Transverse colon (tissue), 4 donors: ENCODE measurements at regions not wholly inside any gene's neighbourhood (a gene's known extent, or its start where the extent isn't known, plus 50 kb on each side); places are given as distances from the start of the nearest gene placed in this dataset.
"Not testable (repeated sequence)": the region's sequence is repeated elsewhere in the genome, so short reads cannot be mapped to it uniquely, and the experiment has no call there.

Source experiments
- DNase-seq: peaks from one replicate; pipeline ENCODE4 v3.0.0-alpha.2; 2019
- H3K27ac ChIP-seq, 4 donors: fragments of 200-600 bp; sonication (generic); 2 replicates each; pipeline ENCODE4 v1.5.1; 2016 to 2018; ENCODE audit warnings: inconsistent platforms in 4 of 4
- H3K27me3 ChIP-seq: fragments of 200-600 bp; sonication (generic); 2 replicates; pipeline ENCODE4 v1.5.1; 2017; ENCODE audit warnings: inconsistent platforms
- H3K36me3 ChIP-seq, 4 donors: fragments of 200-600 bp; sonication (generic); 2 replicates each; pipeline ENCODE4 v1.5.1; 2017 to 2019; ENCODE audit warnings: inconsistent platforms in 4 of 4
- H3K4me1 ChIP-seq, 4 donors: fragments of 200-600 bp; sonication (generic); 2 replicates each; pipeline ENCODE4 v1.5.1; 2017 to 2020; ENCODE audit warnings: inconsistent platforms in 4 of 4
- H3K4me3 ChIP-seq, 4 donors: fragments of 200-600 bp; sonication (generic); 1 replicate in 1 of 4; 2 replicates in 3 of 4; pipeline versions ENCODE4 v1.5.1 to v1.6.1; 2017 to 2019; ENCODE audit warnings: inconsistent platforms in 4 of 4
- H3K9me3 ChIP-seq, 2 donors: fragments of 200-600 bp; sonication (generic); 2 replicates each; pipeline ENCODE4 v1.5.1; 2017 to 2019; ENCODE audit warnings: inconsistent platforms in 2 of 2
- EP300 ChIP-seq: sonication (generic); formaldehyde crosslinking; IDR thresholded peaks from one replicate; pipeline ENCODE4 v1.6.1; 2017; ENCODE audit warnings: antibody characterized with exemption, low read depth
- POLR2A ChIP-seq: fragments of 450-650 bp; IDR thresholded peaks from one replicate; pipeline ENCODE4 v1.6.1; 2016; ENCODE audit warnings: antibody characterized with exemption, mild to moderate bottlenecking, moderate library complexity
- POLR2AphosphoS5 ChIP-seq, 3 donors: sonication (generic); formaldehyde crosslinking; IDR thresholded peaks; one replicate each; pipeline ENCODE4 v1.6.1; 2016; ENCODE audit warnings: antibody characterized with exemption in 3 of 3
- WGBS, 2 donors: methylation state at CpG; one replicate each; pipeline ENCODE4 v1.1.5; 2018; ENCODE audit warnings: low coverage in 1 of 2; 5-methylcytosine and 5-hydroxymethylcytosine counted together
- in situ Hi-C, 4 donors: fragments of 200-750 bp; cut with MboI; loops; one replicate each; pipeline versions ENCODE4 v1.15.0 to v1.15.1; 2017; ENCODE audit warnings: low sequenced_read_pairs in 3 of 4, low pct_ligation_motif_present in 1 of 4, low pct_unique_long_range_greater_than_20kb in 1 of 4
- intact Hi-C: fragments of 100-400 bp; cut with DNase I; formaldehyde crosslinking; loops from one replicate; pipeline ENCODE4 v1.15.1; 2023; ENCODE audit warnings: low total_unique reads
- TF ChIP-seq, protein P1 (sequence below), 5 experiments: fragments of 200-600 bp in 3 of 5; fragments of 450-650 bp in 2 of 5; sonication (generic) in 3 of 5; IDR thresholded peaks; 1 replicate in 2 of 5; 2 replicates in 3 of 5; pipeline ENCODE4 v1.5.1; 2016 to 2017; ENCODE audit warnings: antibody characterized with exemption in 5 of 5, inconsistent platforms in 3 of 5, mild to moderate bottlenecking in 2 of 5, moderate library complexity in 1 of 5

DNA sequence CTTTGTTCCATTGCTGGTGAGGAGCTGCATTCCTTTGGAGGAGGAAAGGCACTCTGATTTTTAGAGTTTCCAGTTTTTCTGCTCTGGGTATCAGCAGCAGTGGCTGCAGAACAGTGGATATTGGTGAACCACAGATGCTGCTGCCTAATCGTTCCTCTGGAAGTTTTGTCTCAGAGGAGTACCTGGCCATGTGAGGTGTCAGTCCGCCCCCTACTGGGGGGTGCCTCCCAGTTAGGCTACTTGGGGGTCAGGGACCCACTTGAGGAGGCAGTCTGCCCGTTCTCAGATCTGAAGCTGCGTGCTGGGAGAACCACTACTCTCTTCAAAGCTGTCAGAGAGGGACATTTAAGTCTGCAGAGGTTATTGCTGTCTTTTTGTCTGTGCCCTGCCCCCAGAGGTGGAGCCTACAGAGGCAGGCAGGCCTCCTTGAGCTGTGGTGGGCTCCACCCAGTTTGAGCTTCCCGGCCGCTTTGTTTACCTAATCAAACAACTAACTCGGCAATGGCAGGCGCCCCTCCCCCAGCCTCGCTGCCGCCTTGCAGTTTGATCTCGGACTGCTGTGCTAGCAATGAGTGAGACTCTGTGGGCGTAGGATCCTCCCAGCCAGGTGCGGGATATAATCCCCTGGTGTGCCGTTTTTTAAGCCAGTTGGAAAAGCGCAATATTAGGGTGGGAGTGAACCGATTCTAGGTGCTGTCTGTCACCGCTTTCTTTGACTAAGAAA lies 467.3 kb upstream of the TBL1XR1 start:
- WGBS, 2 donors = 90% methylated on average over 15 of the region's 17 CpGs; no CpG with 5 or more reads in 1 of the 2 donors
- in situ Hi-C loops, H3K27me3 ChIP-seq, H3K4me1 ChIP-seq, H3K27ac ChIP-seq, H3K4me3 ChIP-seq, DNase-seq, H3K9me3 ChIP-seq, intact Hi-C loops, H3K36me3 ChIP-seq: not testable (repeated sequence)
- TF ChIP-seq, protein P1, sequence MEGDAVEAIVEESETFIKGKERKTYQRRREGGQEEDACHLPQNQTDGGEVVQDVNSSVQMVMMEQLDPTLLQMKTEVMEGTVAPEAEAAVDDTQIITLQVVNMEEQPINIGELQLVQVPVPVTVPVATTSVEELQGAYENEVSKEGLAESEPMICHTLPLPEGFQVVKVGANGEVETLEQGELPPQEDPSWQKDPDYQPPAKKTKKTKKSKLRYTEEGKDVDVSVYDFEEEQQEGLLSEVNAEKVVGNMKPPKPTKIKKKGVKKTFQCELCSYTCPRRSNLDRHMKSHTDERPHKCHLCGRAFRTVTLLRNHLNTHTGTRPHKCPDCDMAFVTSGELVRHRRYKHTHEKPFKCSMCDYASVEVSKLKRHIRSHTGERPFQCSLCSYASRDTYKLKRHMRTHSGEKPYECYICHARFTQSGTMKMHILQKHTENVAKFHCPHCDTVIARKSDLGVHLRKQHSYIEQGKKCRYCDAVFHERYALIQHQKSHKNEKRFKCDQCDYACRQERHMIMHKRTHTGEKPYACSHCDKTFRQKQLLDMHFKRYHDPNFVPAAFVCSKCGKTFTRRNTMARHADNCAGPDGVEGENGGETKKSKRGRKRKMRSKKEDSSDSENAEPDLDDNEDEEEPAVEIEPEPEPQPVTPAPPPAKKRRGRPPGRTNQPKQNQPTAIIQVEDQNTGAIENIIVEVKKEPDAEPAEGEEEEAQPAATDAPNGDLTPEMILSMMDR (IDR thresholded peaks at IDR 0.05) = peak in 1 of 5 experiments; percentile 13

DNA sequence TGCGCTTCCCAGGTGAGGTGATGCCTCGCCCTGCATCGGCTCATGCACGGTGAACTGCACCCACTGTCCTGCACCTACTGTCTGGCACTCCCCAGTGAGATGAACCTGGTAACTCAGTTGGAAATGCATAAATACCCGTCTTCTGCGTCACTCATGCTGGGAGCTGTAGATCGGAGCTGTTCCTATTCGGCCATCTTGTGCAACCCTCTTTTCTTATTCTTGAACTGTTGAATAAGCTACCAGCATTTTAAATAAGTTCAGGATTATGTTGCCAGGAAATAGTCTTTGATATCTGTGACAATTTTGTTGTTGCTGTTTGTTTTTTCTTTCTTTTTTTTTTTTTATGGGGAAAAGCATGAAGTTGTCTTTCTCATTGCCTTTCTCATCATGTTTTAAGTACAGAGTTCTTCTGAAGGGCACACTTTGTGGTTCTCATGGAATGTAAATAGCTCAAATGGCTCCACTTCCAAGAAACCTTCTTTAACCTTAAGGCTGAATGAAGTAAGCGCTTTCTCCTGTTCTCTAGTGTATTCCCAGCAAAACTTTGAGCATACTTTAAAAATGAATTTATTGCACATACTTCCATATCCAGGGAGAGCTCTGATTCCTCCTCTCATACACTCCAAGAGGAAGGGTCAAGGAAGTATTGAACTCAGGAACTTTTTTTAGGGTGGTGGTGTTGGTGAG lies 468.0 kb upstream of the TBL1XR1 start:
- H3K9me3 ChIP-seq = no peaks in the 10 kb centered on the region
- in situ Hi-C loops = no loop called here
- H3K27ac ChIP-seq = no peak overlapping the region
- intact Hi-C loops = no loop called here
- DNase-seq = no peak
- H3K36me3 ChIP-seq = no peaks in the 10 kb centered on the region
- TF ChIP-seq EP300 = no peak
- TF ChIP-seq, protein P1 (IDR thresholded peaks at IDR 0.05) = no peak
- TF ChIP-seq POLR2A = no peak
- no peak for TF ChIP-seq POLR2AphosphoS5 (IDR thresholded peaks at IDR 0.05)
- no peaks in the 10 kb centered on the region for H3K27me3 ChIP-seq
- 91 to 96% methylated on average over 4 to 9 of the region's 9 CpGs for WGBS, 2 donors
- no peak overlapping the region for H3K4me3 ChIP-seq
- H3K4me1 ChIP-seq = no peaks in the 10 kb centered on the region

DNA sequence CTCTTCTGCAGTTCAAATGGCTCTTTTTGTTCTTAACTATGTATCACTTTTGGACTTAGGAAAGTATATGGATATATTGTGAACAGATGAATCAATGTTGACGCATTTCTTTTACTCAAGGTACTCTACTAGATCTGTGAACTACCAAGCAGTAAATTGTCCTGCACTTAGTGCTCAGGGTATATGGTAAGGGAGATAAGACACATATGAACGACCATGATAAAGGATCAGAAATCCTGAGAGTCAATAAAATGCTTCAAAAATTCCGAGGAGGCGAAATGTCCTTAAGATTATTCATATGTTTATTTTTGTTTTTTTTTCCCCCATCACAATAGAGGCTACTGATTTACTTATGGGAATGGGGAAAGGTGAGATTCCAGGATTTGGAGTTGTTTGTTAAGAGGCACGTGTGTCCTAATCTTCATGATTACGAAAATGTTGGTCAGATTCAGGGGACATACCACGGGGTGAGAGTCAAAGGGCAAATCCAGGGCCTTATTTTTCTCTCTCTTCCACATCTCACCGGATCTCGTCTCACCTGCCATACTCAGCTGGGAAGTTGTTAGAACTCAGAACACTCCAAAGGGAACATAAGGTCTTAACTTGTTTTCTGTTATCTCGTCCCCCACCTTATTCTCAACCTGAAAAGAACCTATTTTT lies 475.1 kb upstream of the TBL1XR1 start:
- no peak for TF ChIP-seq EP300
- TF ChIP-seq, protein P1 (IDR thresholded peaks at IDR 0.05) = no peak
- no peak for TF ChIP-seq POLR2A
- no peak for TF ChIP-seq POLR2AphosphoS5 (IDR thresholded peaks at IDR 0.05)
- in situ Hi-C loops = no loop called here
- 79 to 91% methylated on average over 8 to 10 of the region's 10 CpGs for WGBS, 2 donors
- H3K27me3 ChIP-seq = no peaks in the 10 kb centered on the region
- peak overlapping the region in 2 of 4 donors; percentile 14 to 19 for H3K27ac ChIP-seq
- no peaks in the 10 kb centered on the region for H3K9me3 ChIP-seq
- H3K4me3 ChIP-seq = no peak overlapping the region
- no peak for DNase-seq
- H3K36me3 ChIP-seq = no peaks in the 10 kb centered on the region
- intact Hi-C loops = no loop called here
- H3K4me1 ChIP-seq = peaks cover 0 to 11% (median 9%) of the 10 kb centered on the region in 4 donors

DNA sequence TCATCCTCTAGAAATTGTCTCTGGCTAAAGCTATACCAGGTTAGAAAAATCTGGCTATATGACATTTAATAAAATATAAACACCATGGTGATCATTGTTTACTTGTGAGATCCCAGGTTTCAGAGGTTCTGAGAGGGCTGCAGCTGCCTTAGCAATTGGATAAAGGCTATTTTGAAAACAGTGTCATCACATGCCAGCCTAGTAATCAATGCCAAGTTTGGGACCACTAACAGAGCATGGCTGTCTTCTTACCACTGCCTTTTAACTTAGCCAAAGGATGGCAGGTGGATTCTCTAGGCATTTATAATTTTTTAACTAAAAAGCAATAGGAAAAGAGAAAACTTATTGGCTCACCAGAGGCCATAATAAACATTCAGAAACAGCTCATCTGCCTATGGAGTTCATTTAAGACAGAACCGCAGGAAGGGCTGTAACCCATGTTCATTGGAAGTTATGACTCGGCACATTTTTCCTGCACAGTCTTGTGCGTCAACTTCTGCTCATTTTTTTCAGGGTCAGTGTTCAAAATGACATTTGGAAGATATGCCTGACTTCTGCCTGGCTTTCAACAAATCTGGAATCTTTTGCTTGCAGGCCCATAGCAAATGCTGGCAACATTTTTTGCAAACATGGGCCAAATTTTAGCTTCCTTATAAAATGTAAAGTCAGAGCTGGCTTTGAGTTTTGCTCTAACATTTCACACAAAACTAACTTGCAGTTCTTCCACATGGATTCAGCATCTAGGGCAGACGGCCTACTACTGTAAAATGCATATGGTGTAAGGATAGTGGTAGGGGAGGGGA lies 476.0 kb upstream of the TBL1XR1 start:
- Histone ChIP-seq H3K27me3 (no peaks in the 10 kb centered on the region), H3K4me3 (no peak overlapping the region), H3K36me3 (no peaks in the 10 kb centered on the region), H3K4me1 (peaks cover 0 to 11% (median 9%) of the 10 kb centered on the region in 4 donors), H3K9me3 (no peaks in the 10 kb centered on the region), H3K27ac (peak overlapping the region in 3 of 4 donors; percentile 14 to 19 (median 16))
- DNase-seq = no peak
- WGBS, 2 donors = 66 to 72% methylated on average over 4 of the region's 4 CpGs
- intact Hi-C loops = no loop called here
- TF ChIP-seq POLR2A = no peak
- TF ChIP-seq POLR2AphosphoS5 (IDR thresholded peaks at IDR 0.05) = no peak
- TF ChIP-seq, protein P1 (IDR thresholded peaks at IDR 0.05) = no peak
- no peak for TF ChIP-seq EP300
- in situ Hi-C loops = no loop called here
